ENCODE measurements at regions not wholly inside any gene's neighbourhood (a gene's known extent, or its start where the extent isn't known, plus 50 kb on each side); places are given as distances from the start of the nearest gene placed in this dataset.

GRCh38 chrX:128846385-128846784 lies 676.9 kb downstream of the SMARCA1 start:
- no peak for DNase-seq
- Histone ChIP-seq H4K8ac (replicated peaks; ENCODE audit: insufficient read length, low read depth, low read length) (no peak overlapping the region), H3K9ac (ENCODE audit: extremely low read depth, insufficient read length, low read length) (no peak overlapping the region), H3K27ac (ENCODE audit: insufficient read length, low read depth, low read length) (no peak overlapping the region), H3K18ac (ENCODE audit: insufficient read length, low read depth, low read length) (no peak overlapping the region), H4K5ac (ENCODE audit: insufficient read length, low read depth, low read length) (no peak overlapping the region), H3K4me2 (ENCODE audit: insufficient read depth, insufficient read length, low read length) (no peak overlapping the region), H3K9me3 (ENCODE audit: control insufficient read depth, low read depth, low read length) (no peaks in the 10 kb centered on the region), H3K4ac (ENCODE audit: low read depth, low read length) (no peak overlapping the region), H2AK5ac (ENCODE audit: insufficient read length, low read length) (no peak overlapping the region), H2AFZ (ENCODE audit: low read length) (no peak overlapping the region), H3K79me1 (ENCODE audit: insufficient read depth, low read depth, low read length, poor library complexity, severe bottlenecking) (no peaks in the 10 kb centered on the region), H4K91ac (ENCODE audit: insufficient read length, low read depth, low read length) (no peak overlapping the region), H2BK20ac (ENCODE audit: low read depth, low read length, poor library complexity, severe bottlenecking) (no peak overlapping the region), H3K23ac (ENCODE audit: insufficient read length, low read depth, low read length) (no peak overlapping the region), H2BK5ac (ENCODE audit: insufficient read length, low read length) (no peak overlapping the region), H3K23me2 (ENCODE audit: insufficient read length, low read depth, low read length, poor library complexity, severe bottlenecking) (no peaks in the 10 kb centered on the region), H2BK12ac (ENCODE audit: insufficient read length, low read depth, low read length) (no peak overlapping the region), H4K20me1 (ENCODE audit: control insufficient read depth, insufficient read depth, insufficient read length) (no peaks in the 10 kb centered on the region), H2BK120ac (ENCODE audit: low read depth, low read length, poor library complexity, severe bottlenecking) (no peak overlapping the region), H3K27me3 (ENCODE audit: insufficient read depth, low read length) (no peaks in the 10 kb centered on the region), H3K79me2 (ENCODE audit: insufficient read depth, low read length) (no peaks in the 10 kb centered on the region), H3K14ac (ENCODE audit: insufficient read depth, low read length) (no peak overlapping the region), H3K56ac (ENCODE audit: insufficient read length, low read depth, low read length) (no peak overlapping the region), H2BK15ac (ENCODE audit: low read depth, low read length) (no peak overlapping the region), H3T11ph (ENCODE audit: low read length) (no peak overlapping the region), H3K4me1 (ENCODE audit: insufficient read depth, low read length) (no peaks in the 10 kb centered on the region)
- Mint-ChIP-seq H3K27ac (no peak overlapping the region), H3K9me3 (peaks cover 7 to 24% of the 10 kb centered on the region in 2 experiments; a peak in 4 of 5 replicates), H3K4me3 (no peak overlapping the region), H3K4me1 (peaks cover 0 to 7% of the 10 kb centered on the region in 2 experiments; a peak in 2 of 4 replicates), H3K36me3 (ENCODE audit: insufficient read depth in 1 of 3, low read depth in 3 of 3) (peaks cover 0 to 3% (median 0%) of the 10 kb centered on the region in 3 experiments; a peak in 4 of 7 replicates), H3K27me3 (ENCODE audit: low read depth) (no peaks in the 10 kb centered on the region)
- WGBS (ENCODE audit: extremely low coverage, insufficient read length, low lambda C conversion rate): no CpG with 5 or more reads among the region's 3 CpGs
- TF ChIP-seq, protein P1, sequence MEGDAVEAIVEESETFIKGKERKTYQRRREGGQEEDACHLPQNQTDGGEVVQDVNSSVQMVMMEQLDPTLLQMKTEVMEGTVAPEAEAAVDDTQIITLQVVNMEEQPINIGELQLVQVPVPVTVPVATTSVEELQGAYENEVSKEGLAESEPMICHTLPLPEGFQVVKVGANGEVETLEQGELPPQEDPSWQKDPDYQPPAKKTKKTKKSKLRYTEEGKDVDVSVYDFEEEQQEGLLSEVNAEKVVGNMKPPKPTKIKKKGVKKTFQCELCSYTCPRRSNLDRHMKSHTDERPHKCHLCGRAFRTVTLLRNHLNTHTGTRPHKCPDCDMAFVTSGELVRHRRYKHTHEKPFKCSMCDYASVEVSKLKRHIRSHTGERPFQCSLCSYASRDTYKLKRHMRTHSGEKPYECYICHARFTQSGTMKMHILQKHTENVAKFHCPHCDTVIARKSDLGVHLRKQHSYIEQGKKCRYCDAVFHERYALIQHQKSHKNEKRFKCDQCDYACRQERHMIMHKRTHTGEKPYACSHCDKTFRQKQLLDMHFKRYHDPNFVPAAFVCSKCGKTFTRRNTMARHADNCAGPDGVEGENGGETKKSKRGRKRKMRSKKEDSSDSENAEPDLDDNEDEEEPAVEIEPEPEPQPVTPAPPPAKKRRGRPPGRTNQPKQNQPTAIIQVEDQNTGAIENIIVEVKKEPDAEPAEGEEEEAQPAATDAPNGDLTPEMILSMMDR (conservative IDR thresholded peaks at IDR 0.05): no peak

All from H9 (cell line).